Upper lobe of left lung (tissue), 6 donors: ENCODE measurements at regions not wholly inside any gene's neighbourhood (a gene's known extent, or its start where the extent isn't known, plus 50 kb on each side); places are given as distances from the start of the nearest gene placed in this dataset.
A peak's percentile ranks its signal among the peaks of the same experiment; 100 is the strongest.

Source experiments
- ATAC-seq, 2 donors: fragments of 200-7000 bp; cut with Tn5 transposase; one replicate each; pipeline ENCODE4 v1.9.1; 2022; ENCODE audit warnings: mild to moderate bottlenecking in 2 of 2, moderate library complexity in 2 of 2; ENCODE audit not compliant: low FRiP score in 2 of 2
- DNase-seq, 2 donors: peaks; one replicate each; pipeline ENCODE4 v3.0.0-alpha.2; 2019 to 2020
- H3K27ac ChIP-seq, 4 donors: fragments of 200-600 bp; sonication (generic); one replicate each; pipeline ENCODE4 v1.5.1; 2016 to 2019
- H3K27me3 ChIP-seq, 4 donors: fragments of 200-600 bp; sonication (generic); one replicate each; pipeline ENCODE4 v1.5.1; 2017 to 2019
- H3K36me3 ChIP-seq, 4 donors: fragments of 200-600 bp; sonication (generic); one replicate each; pipeline ENCODE4 v1.5.1; 2016 to 2019
- H3K4me1 ChIP-seq, 4 donors: fragments of 200-600 bp; sonication (generic); one replicate each; pipeline ENCODE4 v1.5.1; 2018 to 2019
- H3K4me3 ChIP-seq, 4 donors: fragments of 200-600 bp; sonication (generic); one replicate each; pipeline ENCODE4 v1.5.1; 2017 to 2019; ENCODE audit warnings: mild to moderate bottlenecking in 2 of 4, moderate library complexity in 1 of 4
- H3K9me3 ChIP-seq, 4 donors: fragments of 200-600 bp; sonication (generic); one replicate each; pipeline ENCODE4 v1.5.1; 2018 to 2019
- CTCF ChIP-seq, 6 experiments: fragments of 450-650 bp in 4 of 6; fragments of 200-600 bp in 2 of 6; sonication (generic) in 2 of 6; IDR thresholded peaks; one replicate each; pipeline ENCODE4 v1.5.1; 2016 to 2019; ENCODE audit warnings: antibody characterized with exemption in 6 of 6
- EP300 ChIP-seq, 4 donors: sonication (generic); formaldehyde crosslinking; IDR thresholded peaks; one replicate each; pipeline ENCODE4 v1.5.1; 2017; ENCODE audit warnings: antibody characterized with exemption in 4 of 4, control low read depth in 2 of 4
- POLR2A ChIP-seq, 4 donors: fragments of 450-650 bp; IDR thresholded peaks; one replicate each; pipeline ENCODE4 v1.5.1; 2016 to 2017; ENCODE audit warnings: antibody characterized with exemption in 4 of 4, mild to moderate bottlenecking in 2 of 4
- POLR2AphosphoS5 ChIP-seq, 2 donors: sonication (generic); formaldehyde crosslinking; IDR thresholded peaks; one replicate each; pipeline ENCODE4 v1.5.1; 2017; ENCODE audit warnings: antibody characterized with exemption in 2 of 2
- WGBS, 2 donors: methylation state at CpG; one replicate each; pipeline ENCODE4 v1.1.5; 2017 to 2018; 5-methylcytosine and 5-hydroxymethylcytosine counted together
- donor health status: DM: no; HTN: no; CAD: no; lungs with moderate emphysema.
- donor health status: DM: no; HTN: yes; CAD: no; lungs with severe emphysema.

- H3K9me3 ChIP-seq = no peaks in the 10 kb centered on the region
- H3K27me3 ChIP-seq = no peaks in the 10 kb centered on the region
- ATAC-seq = peak in 1 of 2 donors; percentile 75
- H3K36me3 ChIP-seq = no peaks in the 10 kb centered on the region
- WGBS, 2 donors = 80 to 81% methylated on average over 9 to 10 of the region's 10 CpGs
- DNase-seq = no peak
- peaks cover 0 to 3% (median 0%) of the 10 kb centered on the region in 4 donors for H3K4me1 ChIP-seq
- TF ChIP-seq CTCF (IDR thresholded peaks at IDR 0.05) = no peak
- TF ChIP-seq EP300 (IDR thresholded peaks at IDR 0.05) = no peak
- TF ChIP-seq POLR2A (IDR thresholded peaks at IDR 0.05) = no peak
- TF ChIP-seq POLR2AphosphoS5 (IDR thresholded peaks at IDR 0.05) = no peak
- no peak overlapping the region for H3K4me3 ChIP-seq
- H3K27ac ChIP-seq = peak overlapping the region in 1 of 4 donors; percentile 6
Measured at GRCh38 chr1:55696181-55696754, 481.1 kb upstream of the USP24 start.

- TF ChIP-seq CTCF (IDR thresholded peaks at IDR 0.05) (no peak), POLR2A (IDR thresholded peaks at IDR 0.05) (no peak), POLR2AphosphoS5 (IDR thresholded peaks at IDR 0.05) (no peak), EP300 (IDR thresholded peaks at IDR 0.05) (no peak)
- Histone ChIP-seq H3K27ac (no peak overlapping the region), H3K27me3 (no peaks in the 10 kb centered on the region), H3K4me1 (peaks cover 0 to 3% (median 0%) of the 10 kb centered on the region in 4 donors), H3K36me3 (no peaks in the 10 kb centered on the region), H3K9me3 (no peaks in the 10 kb centered on the region), H3K4me3 (no peak overlapping the region)
- peak in 1 of 2 donors; percentile 60 for ATAC-seq
- WGBS, 2 donors = 78 to 81% methylated on average over 5 of the region's 5 CpGs
- DNase-seq = no peak
Measured at GRCh38 chr1:55695552-55695951, 480.4 kb upstream of the USP24 start.

GRCh38 chr1:55695151-55695550, 480.0 kb upstream of the USP24 start:
- no peaks in the 10 kb centered on the region for H3K36me3 ChIP-seq
- no peak overlapping the region for H3K27ac ChIP-seq
- H3K4me1 ChIP-seq = peaks cover 0 to 3% (median 0%) of the 10 kb centered on the region in 4 donors
- TF ChIP-seq CTCF (IDR thresholded peaks at IDR 0.05) (no peak), POLR2AphosphoS5 (IDR thresholded peaks at IDR 0.05) (no peak), EP300 (IDR thresholded peaks at IDR 0.05) (no peak), POLR2A (IDR thresholded peaks at IDR 0.05) (no peak)
- no peak overlapping the region for H3K4me3 ChIP-seq
- 75 to 83% methylated on average over 4 of the region's 4 CpGs for WGBS, 2 donors
- no peak for ATAC-seq
- H3K9me3 ChIP-seq = no peaks in the 10 kb centered on the region
- H3K27me3 ChIP-seq = no peaks in the 10 kb centered on the region
- DNase-seq = no peak

- no peak overlapping the region for H3K4me3 ChIP-seq
- H3K27ac ChIP-seq = no peak overlapping the region
- no peaks in the 10 kb centered on the region for H3K9me3 ChIP-seq
- no peaks in the 10 kb centered on the region for H3K36me3 ChIP-seq
- H3K27me3 ChIP-seq = no peaks in the 10 kb centered on the region
- no peak for DNase-seq
- H3K4me1 ChIP-seq = peaks cover 0 to 3% (median 0%) of the 10 kb centered on the region in 4 donors
- WGBS, 2 donors = 35 to 50% methylated on average over 2 of the region's 2 CpGs
- no peak for ATAC-seq
- no peak for TF ChIP-seq POLR2AphosphoS5 (IDR thresholded peaks at IDR 0.05)
- no peak for TF ChIP-seq EP300 (IDR thresholded peaks at IDR 0.05)
- no peak for TF ChIP-seq POLR2A (IDR thresholded peaks at IDR 0.05)
- no peak for TF ChIP-seq CTCF (IDR thresholded peaks at IDR 0.05)
Measured at GRCh38 chr1:55694310-55694801, 479.2 kb upstream of the USP24 start.

- ATAC-seq (no peak), DNase-seq (no peak)
- Histone ChIP-seq H3K27ac (no peak overlapping the region), H3K27me3 (no peaks in the 10 kb centered on the region), H3K4me1 (peaks cover 0 to 3% (median 0%) of the 10 kb centered on the region in 4 donors), H3K4me3 (no peak overlapping the region), H3K9me3 (no peaks in the 10 kb centered on the region), H3K36me3 (no peaks in the 10 kb centered on the region)
- TF ChIP-seq POLR2A (IDR thresholded peaks at IDR 0.05) (no peak), POLR2AphosphoS5 (IDR thresholded peaks at IDR 0.05) (no peak), CTCF (IDR thresholded peaks at IDR 0.05) (no peak), EP300 (IDR thresholded peaks at IDR 0.05) (no peak)
- whole genome bisulfite sequencing, 2 donors = 83 to 89% methylated on average over 1 of the region's 1 CpG
Measured at GRCh38 chr1:55692726-55693125, 477.6 kb upstream of the USP24 start.
